G401 (cell line): ENCODE measurements at regions not wholly inside any gene's neighbourhood (a gene's known extent, or its start where the extent isn't known, plus 50 kb on each side); places are given as distances from the start of the nearest gene placed in this dataset.

Experiments
- DNase-seq: peaks from one replicate; pipeline ENCODE4 v3.0.0-alpha.2; 2015; ENCODE audit warnings: low spot score
- in situ Hi-C: cut with HindIII; loops from 2 replicates; pipeline ENCODE4 v1.10.0; 2016; ENCODE audit warnings: low sequenced_read_pairs, mixed read lengths

DNA sequence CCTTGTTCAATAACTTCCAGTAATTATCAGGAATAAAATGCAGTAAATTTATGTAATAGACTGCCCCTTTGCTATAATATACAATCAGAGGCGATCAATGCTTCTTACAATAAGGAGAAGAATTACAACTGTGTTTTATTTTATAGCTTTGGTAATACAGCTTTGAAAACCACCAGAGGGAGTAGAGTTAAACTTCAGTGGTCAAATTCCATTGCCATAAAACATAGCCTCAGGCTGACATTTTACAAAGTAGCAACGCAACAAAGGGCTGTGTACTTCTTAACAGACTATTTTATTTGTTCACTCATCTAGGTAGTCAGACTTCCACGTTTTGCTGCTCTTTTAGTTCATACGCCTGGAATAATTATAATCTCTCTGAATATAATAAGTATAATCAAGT is 58.5 kb downstream of the TEX13C start:
- DNase-seq, result no peak
- in situ Hi-C loops, result no loop called here

DNA sequence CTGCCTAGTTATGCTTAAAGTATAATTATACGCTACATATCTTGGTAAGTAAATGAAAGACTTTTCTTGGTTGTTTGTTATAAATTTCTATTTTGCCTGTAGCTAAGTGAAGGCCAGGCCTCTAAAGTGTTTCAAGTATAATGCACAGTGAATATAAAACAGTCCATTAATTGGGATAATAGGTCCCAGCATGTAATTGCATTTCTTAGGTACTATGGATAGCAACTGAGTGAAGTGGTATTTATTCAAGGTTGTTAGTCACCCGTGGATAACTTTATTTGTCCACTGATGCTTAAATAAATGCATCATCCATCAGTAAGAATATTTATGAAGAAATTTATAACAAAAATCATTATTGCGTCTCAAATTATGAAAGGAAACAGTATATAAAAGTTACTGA is 59.1 kb downstream of the TEX13C start:
- in situ Hi-C loops, result no loop called here
- no peak for DNase-seq

DNA sequence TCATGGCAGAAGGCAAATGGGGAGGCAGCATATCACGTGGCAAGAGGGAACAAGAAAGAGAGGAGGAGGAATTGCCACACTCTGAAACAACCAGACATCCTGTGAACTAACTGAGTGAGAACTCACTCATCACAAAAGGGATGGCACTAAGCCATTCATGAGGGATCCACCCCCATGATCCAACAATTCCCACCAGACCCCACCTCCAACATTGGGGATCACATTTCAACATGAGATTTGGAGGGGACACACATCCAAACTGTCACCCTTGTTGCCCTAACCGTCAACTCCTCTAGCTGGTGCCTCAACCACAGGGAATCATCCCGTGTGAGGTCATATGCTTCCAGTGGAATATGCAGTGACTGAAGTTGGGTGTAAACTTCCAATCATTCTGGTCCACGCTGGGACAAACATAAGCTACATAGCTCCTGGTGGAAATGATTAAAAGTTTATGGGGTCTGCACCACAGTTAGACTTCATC is 62.5 kb downstream of the TEX13C start:
- DNase-seq, result no peak
- in situ Hi-C loops, result no loop called here

DNA sequence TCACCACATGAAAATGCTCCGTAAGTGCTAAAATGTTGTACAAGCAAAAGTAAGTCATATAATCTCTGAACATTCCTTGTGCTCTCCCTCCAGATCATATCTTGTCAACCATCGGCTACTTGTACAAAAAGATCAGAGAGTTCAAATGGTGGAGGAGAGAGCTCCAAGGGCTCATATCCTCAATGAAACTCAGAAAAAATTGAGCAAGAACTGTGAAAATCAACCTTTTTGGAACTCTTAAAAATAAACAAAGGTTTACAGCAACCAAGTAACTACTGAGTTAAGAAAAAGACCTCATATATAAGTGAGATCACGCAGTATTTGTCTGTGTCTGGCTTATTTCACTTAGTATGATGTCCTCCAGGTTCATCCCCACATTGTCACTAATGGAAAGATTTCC is 63.2 kb downstream of the TEX13C start:
- in situ Hi-C loops, result no loop called here
- no peak for DNase-seq

DNA sequence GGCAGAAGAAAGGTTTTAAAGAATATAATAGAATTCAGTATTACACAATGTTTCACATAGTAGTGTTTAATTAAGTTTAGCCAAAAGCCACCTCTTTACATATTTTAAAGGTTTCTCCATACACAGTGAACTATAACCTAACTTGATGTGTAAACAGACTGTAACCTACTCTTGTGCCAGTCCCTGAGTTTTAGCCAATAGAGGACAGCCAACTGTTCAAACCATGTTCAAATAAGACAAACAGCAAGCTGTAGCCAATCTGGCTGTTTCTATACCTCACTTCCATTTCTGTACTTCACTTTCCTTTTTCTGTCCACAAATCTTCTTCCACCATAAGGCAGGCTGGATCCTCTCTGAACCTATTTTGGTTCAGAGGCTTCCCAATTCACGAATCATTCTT is 65.2 kb downstream of the TEX13C start:
- in situ Hi-C loops, result no loop called here
- no peak for DNase-seq

DNA sequence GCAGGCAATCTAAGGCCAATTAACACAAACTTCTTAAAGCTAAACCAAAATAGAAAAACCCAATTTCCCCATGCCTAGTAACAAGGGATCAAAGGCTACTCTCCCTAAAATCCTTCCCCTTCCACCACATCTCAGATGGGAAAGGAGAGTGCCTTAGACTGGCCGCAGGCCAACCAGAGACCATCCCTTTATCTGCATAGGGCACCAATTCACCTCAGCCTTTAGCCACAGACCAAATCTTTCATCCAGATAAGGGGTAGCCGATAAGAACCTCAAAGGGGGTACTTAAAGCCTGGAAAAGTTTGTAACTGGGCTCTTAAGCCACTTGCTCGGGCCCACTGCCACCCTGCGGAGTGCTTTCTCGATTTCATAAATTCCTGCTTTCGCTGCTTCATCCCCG is 68.3 kb downstream of the TEX13C start:
- DNase-seq, result no peak
- in situ Hi-C loops, result no loop called here

DNA sequence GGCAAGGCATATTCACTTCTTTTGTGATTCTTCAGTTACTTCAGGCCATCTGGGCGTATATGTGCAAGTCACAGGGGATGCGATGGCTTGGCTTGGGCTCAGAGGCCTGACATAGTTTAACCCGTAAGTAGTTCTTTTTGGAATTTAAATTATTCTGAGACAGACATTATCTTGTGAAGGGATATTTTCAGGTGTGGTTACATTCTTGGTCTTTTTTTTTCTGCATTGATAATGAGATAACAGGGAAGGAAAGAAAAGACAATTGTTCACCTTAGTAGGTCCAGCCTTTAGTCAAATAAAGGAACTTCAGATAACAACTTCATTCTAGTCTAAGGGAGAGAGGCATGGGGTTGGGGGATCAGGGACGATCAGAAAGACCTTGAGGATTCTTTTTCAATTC is 74.8 kb downstream of the TEX13C start:
- no peak for DNase-seq
- in situ Hi-C loops, result no loop called here

DNA sequence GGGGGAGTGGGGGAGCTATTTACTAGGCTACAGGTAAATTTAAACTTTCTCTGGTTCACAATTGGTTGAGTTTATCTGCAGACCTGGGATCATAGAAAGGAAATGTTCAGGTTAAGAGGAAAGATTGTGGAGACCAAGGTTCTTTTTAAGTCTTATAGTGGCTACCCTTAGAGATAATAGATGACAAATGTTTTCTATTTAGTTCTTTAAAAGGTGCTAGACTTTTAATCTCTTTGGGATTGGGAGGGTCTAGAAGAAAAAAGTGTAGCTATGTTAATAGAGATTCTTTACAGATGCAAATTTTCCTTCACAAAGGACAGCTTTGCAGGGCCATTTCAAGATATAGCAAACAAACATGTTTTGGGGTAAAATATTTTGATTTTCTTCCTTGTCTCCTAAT is 76.0 kb downstream of the TEX13C start:
- in situ Hi-C loops, result no loop called here
- DNase-seq, result no peak

DNA sequence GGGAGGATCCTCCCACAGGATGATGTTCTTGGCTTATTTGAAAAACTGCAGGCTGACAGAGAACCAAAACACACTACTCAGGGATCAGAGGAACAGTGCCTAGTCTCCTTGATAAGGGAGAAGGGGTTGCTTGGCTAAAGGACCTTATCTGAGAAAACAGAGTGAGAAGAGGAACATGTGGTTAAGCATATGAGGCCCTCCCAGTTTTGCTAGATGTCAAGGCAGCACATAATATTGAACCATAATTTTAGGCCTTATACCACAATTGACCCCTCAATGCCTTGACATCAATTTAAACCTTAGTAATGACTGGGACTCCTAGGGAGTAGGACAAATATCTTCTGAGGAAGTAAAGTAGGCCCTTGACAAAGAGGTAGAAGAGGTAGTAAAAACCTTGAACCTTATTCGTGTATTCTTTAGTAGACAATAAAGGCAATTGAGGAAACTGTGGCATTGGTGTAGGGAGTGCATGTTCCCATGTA is 79.3 kb downstream of the TEX13C start:
- in situ Hi-C loops, result no loop called here

DNA sequence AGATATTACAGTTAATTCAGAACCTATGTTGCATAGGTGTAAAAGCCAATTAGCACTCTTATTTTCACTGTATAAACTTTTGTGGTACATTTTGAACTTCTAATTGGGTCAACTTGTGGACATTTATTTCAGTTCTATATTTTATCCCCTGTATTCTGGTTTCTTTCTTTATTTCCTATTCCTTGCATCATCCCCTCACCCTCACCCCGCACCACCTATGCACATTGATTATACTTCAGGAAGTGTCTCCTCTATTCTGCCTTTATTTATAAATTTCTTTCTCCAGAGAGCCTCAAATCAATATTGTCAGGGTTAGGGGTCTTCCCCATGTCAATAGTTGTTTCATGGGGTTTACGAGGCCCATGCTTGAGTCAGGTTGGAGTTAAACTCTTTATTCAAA is 83.1 kb downstream of the TEX13C start:
- in situ Hi-C loops, result no loop called here
- no peak for DNase-seq

More for the DNA sequence above, 79.3 kb downstream of the TEX13C start:
- DNase-seq, result no peak

DNA sequence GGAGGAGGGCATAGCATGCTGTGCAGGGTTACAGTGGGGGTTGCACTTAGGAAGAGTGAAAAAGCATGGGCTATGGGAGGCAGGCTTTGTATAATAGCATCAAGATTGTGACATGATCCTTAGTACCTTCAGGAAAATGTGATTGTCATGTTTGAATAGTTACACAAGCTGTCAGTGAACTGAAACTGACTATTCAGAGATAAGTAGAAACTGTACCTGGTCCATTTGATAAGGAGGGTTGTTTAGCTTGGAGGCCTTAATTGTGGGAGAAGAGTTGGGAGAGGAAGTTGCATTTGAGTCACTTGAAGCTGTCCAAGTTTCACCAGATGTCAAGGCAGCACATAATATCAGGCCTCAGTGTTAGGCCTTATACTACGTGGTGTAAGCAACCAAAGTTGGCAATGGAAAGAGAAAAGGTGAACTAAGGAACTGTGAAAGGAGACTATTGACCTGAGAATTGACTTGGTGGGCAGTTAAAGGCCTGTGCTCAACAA is 85.0 kb downstream of the TEX13C start:
- in situ Hi-C loops, result no loop called here
- DNase-seq, result no peak

DNA sequence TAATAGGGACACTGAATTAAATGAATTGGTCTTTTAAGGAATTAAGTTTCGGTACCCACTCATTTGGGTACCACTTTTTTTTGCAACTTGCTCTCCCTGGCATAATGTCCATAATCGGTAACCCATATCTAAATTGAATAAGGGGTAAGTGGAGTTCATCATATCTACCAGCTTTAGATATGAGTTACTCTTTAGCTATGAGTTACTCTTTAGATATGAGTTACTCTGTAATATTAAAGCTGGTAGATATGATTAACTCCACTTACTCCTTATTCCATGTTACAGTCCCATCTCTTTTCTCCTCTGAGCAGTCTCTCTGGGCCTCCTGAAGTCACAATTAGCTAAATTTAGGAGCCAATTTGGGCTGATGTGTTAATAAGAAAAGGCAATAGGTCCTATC is 85.7 kb downstream of the TEX13C start:
- DNase-seq, result no peak
- in situ Hi-C loops, result no loop called here

DNA sequence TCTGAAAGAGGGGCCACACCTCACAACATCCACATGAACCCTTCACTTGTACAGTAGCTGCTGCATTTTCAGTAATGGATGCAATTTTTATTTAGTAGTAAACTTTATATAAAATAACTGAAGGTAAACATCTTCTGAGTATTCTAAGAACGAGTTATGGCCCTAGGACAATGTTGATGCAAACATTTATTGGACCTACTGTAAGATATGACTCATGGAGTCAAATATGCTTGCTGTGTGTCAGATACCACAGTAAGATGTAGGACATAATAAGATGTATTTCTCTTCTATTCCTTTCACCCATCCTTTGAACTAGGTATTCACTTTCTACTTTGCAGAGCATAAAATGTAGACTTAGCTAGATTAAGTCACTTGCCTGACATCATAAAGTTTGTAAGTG is 87.6 kb downstream of the TEX13C start:
- in situ Hi-C loops, result no loop called here
- no peak for DNase-seq

DNA sequence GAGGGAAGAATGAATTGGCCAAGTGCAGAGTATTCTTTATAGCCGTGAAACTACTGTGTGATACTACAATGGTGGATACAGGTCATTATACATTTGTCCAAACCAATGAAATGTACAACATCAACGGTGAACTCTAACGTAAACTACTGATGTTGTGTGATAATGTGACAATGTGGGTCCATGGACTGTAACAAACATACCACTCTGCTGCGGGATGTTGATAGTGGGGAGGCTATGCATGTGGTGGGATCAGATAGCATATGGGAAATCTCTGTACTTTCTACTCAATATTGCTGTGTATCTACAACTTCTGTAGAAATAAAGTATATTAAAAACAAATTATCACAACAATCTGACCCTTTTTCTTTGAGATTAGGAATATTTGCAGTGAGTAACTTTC is 101.1 kb downstream of the TEX13C start:
- in situ Hi-C loops, result no loop called here
- no peak for DNase-seq

DNA sequence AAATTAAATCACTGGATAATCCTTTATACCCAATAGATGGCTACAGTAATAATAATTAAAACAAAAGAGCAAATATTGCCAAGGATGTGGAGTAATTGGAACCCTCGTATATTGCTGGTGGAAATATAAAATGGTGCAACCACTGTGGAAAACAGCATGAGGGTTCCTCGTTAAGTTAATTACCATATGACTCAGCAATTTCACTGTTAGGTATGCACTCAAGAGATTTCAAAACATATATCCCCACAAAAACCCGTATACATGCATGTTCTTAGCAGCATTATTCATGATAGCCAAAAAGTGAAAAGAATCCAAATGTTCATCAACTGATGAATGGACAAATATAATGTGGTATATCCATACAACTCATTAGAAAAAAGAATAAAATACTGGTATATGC is 103.3 kb downstream of the TEX13C start:
- in situ Hi-C loops, result no loop called here
- DNase-seq, result no peak

DNA sequence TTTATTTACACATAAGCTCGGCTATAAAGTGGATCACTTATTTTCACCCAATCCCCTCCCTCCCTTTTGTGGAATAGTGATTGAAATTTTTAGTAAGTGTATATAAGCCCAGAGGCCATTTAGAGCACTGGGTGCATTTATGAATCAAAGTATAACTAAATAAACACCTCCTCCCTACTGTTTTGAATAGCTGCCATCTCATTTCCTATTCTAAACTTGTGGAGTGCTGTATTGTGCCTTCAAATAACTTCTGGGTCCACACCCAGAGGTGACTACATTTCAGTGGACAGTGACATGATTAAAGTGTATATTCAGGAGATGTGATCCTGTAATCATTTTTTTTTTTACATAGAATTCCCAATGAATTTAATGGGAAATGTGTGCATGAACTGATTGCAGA is 104.9 kb downstream of the TEX13C start:
- DNase-seq, result no peak
- in situ Hi-C loops, result no loop called here

DNA sequence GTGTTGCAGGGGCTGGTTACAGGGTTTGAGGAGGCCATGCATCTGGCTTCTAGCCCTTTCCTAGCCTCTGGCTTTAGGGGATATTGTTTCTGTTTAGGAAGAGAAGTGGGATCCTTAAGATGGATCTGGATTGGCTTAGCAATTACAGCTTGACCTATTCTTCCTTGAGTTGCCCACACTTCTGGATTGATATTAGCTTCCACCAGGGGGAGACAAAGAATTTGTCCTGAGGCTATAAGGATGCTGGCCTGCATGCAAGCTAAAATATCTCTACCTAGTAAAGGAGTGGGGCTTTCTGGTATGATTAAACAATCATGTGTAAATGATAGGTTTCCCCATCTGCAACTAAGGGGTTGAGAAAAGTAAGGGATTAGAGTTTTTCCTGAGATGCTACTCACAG is 117.2 kb downstream of the TEX13C start:
- in situ Hi-C loops, result no loop called here
- DNase-seq, result no peak

DNA sequence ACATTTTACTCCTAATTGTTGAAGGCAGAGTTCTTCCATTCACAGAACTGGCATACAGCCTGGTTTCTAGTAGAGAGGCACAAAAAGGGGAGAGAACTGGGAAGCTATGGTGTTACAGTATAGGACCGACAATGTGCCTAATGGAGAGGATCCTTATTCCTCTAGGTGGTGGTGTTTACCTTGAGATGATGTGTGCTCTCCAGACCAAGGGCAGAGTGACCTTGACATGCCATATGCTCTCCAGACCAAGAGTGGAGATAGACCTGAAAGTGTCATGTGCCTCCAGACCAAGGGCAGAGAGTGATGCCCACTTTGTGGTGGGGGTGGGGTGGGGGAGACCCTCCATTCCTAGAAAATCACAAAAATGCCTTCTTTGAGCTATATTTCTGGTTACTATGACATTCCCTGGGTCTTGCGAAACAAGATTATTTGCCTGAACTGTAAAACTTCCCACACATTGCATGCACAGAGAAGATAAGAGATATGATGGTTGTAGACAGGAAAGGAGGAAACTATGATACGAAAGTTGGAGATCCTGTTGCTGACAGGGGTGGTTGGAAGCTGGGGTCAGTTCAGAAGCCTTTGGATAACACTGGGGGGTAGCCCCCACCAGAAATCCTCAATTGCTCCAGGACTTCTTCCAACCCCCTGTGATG is 119.7 kb downstream of the TEX13C start:
- no peak for DNase-seq
- in situ Hi-C loops, result no loop called here

DNA sequence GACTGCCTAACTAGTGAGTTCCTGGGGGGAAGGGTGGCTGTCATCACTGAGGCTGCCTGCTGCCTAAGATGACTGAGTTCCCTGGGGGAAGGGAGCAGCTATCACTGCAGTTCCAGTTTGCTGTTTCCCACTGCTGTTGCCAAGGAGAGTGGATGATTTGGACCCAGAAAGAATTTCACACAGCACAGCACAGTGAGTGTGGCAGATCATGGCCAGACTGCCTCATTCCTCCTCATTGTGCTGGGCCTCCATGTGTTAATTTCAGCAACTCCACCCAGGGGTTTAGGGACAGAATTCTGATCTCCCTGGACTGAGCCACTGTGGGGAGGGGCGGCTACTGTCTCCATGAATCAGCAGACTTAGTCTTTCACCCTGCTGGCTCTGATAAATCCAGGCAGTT is 125.0 kb downstream of the TEX13C start:
- DNase-seq, result no peak
- in situ Hi-C loops, result no loop called here

DNA sequence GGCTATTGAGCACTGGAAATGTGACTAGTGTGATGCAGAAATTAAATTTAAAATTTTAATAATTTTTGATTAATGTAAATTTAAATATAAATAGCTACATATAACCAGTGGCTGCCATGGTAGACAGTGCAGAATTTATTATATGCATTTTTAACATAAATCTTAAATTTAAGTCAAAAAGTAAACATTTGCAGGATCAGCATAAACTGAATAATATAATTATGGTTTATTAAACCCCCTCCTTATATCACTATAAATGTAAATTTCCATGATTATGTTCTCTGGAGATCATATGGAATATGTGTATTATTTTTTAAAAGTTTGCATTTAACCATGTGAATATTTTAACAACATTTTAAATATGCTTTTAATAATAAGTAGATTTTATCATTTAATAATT is 155.8 kb downstream of the TEX13C start:
- no peak for DNase-seq
- in situ Hi-C loops, result no loop called here

DNA sequence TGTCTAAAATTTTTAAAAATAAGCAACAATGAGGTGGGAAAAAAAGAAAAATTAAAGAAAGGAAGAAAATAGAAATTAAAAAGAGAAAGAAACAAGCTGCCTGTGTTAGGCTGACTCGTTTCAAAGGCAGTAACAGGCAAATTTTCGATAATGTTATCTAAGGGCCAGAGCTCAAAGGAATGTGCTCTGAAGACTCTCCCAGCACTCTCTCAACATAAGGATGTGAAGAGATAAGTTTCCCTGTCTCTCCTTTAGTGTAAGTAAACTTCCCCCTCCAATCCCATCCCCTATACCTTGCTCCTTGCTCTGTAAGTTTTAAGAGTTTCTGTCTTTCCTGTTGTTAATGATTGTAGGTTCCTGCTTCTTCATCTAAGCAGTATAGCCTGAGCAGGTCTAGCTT is 172.8 kb downstream of the TEX13C start:
- no peak for DNase-seq
- in situ Hi-C loops, result no loop called here
